Embryonic facial prominence (tissue), 1 donor: ENCODE measurements at regions not wholly inside any gene's neighbourhood (a gene's known extent, or its start where the extent isn't known, plus 50 kb on each side); places are given as distances from the start of the nearest gene placed in this dataset.
"Not testable (repeated sequence)": the region's sequence is repeated elsewhere in the genome, so short reads cannot be mapped to it uniquely, and the experiment has no call there.

ENCODE experiments used
- DNase-seq: peaks from one replicate; pipeline ENCODE4 v3.0.0-alpha.2; 2016; ENCODE audit errors: extremely low spot score

DNA sequence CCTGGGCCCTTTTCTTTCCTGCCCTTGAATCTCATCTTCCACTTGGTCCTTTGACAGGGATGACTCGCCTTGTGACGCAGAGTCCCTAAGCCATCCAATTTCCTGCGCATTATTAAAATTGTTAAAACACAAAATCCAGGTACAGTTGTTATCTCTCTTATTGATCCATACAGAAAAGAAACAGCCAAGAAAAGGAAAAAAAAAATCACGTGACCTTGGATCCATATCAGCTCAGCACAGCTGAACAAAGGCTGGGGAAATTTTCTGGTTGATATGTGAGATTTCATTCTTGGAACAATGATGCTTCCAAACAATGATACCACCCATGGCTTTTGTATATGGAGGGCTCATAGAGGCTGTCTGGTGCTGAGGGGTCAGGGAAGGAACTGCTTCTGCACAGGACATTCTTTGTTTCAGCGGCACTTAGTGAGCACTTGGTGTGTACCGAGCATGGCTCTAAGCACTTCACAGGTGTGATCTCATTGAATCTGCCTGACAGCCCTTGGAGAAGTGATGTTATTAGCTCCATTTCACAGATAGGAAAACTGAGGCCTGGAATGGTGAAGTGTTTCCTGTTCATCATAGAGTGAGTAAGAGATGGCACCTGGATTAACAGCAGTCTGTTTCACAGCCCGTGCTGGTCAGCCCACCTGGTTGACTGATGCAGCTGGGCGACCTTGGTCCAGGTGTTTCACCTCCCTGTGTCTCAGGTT, 155.0 kb upstream of the SULF2 start:
- no peak for DNase-seq

DNA sequence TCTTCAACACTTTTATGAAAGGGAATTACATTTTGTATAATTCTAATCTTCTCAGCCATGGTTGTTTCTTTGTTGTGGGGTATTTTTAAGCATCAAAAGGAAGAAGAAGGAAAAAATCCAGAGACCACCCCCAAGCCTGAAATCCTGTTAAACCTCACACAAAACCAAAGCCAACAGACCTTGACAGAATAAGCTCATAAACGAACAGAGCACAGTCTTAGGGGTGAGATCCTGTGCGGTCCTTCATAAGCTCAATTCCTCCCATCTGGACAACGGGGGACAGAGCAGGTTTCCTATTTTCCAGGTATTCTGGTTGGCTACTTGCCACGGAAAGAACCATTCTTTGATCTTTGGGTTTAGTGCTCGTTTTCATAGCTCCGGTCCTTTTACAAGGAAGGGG, 151.3 kb upstream of the SULF2 start:
- no peak for DNase-seq

DNA sequence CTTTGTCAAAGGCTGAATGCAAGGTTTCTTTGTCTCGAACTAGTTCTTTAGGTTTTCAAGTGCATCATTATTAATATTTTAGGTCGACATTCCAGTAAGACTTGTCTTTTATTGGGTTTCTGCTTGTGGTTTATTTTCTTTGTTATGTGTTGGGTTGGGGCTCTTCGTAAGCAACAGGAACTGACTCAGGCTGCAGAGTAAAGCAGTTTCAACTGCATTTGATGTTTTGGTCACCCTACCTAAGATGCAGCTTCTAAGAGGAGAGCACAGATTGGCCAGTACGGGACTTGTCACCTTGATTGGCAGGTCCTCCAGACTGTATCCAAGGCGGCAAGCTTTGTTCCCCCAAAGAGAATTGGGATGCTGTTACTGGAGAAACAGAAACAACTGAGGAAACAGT, 149.5 kb upstream of the SULF2 start:
- DNase-seq: no peak

DNA sequence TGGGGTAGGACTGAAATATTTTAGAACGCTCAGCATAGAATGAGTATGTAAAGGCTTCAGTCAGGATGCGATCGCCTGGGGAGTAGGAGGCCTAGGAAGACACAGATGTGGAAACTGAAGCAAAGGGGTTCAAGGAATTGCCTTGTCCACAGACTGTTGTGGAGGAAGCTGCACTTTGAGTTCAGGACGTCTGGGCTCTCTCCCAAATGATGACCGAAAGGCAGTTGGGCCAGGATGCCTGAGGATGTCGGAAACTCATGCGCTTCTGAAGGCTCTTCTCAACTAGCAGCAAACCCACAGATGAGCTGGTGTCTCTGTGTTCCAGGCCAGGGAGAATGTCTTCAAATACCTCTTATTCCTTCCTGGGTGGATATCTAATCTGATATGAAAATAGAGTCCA, 146.2 kb upstream of the SULF2 start:
- DNase-seq: no peak

DNA sequence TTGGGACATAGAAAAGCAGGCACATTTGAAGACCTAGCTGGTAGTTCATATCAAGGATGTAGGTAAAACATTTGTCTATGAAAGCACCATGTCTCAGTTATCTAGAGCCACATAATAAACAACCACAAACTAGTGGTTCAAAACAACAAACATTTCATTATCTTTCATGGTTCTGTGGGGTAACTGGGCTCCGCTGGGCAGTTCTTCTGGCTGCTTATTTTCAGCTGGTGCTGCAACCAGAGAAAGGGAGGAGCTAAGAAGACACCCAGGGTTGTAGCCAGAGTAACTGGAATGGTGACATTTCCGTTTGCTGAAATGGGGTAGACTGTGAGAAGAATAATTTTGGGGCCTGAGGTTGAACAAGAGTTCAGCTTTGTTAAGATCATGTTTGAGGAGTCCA, 145.7 kb upstream of the SULF2 start:
- DNase-seq: no peak

DNA sequence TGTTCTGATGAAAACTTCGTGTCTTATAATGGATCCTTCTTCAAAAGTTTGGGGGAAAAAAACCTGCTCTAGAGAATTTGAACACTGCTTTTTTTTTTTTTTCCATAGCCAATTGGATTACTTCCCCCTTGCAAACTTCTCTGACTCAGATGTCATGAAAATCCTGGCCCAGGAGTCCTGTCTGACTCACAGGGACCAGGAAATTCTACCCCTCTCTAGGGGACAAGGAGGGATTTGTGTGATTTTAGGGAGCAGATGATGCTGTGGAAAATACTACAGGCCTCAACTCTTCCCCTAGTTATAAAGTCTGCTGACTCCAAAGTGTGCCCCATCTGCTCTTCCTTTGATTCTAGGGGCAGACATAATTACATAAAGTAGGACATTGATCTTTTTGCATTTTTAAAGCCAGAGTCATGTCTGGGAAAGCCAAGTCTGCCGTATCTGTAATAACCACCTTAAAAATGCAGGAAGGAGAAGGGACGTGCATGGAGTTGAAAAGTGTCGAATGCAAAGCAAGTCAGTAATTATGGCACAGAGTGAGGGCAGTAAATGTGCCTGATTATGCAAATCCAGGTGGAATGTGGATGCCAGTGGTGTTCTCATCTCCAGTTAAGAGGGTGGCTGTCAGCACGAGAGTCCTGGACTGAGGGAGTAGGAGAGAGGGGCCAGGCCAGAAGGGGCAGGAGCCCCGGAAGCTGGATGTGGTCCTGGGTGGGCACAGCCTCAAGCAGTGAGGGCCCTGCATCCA, 144.3 kb upstream of the SULF2 start:
- peak; percentile 16 for DNase-seq

DNA sequence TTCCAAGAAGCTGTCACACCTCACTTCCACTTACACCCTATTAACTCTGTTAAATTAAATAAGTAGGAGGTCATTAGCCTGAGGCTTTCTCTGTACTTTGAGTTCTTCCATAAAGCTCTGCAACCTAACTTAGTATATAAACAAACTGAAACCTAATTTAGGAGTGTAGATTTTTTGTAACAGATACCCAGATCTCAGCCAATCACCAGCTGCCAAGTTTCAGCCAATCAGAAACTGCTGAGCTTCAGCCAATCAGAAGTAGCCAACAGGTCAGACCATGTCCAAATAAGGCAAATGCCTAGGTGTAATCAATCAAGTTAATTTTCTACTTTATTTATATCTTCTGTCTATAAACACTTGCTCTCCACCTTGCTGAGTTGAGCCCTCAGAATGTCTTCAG, 142.7 kb upstream of the SULF2 start:
- DNase-seq: no peak

DNA sequence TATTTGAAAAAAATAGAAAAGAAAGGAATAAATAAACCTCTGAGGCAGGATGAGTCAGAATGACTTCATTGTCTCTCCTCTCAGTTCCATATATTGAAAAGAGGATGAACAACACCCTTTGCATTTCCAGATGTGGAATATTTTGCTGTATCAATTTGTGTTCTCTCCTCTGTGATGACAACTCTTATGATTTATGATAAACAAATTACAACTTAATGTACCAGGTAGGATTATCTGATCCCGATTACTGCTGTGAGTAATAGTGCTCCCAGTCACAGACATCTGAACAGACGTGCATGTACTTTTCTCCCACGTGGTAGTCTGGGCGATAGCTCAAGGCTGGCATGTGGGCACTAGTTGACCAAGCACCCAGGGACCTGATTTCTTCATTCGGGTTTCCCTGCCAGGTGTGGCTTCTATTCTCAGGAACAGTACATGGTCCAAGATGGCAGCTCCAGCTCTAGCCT, 142.1 kb upstream of the SULF2 start:
- no peak for DNase-seq

DNA sequence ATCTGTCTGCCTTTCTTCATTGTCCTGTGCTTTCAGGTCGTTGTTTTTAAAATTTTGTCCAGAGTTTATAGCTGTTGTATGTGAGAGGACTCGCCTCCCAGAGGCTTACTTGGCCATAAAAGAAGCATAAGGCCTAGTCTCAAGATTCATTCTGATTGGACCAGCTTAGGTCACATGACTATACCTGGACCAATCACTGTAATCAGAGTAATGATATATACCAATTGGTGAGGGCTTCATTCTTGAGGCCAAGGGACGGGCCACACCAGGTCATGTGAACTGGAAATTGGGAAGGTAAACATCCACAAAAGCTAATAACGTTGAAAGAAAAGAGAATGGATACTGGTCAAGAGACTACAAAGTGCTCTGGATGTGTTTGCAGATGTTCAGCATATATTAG, 141.4 kb upstream of the SULF2 start:
- no peak for DNase-seq

DNA sequence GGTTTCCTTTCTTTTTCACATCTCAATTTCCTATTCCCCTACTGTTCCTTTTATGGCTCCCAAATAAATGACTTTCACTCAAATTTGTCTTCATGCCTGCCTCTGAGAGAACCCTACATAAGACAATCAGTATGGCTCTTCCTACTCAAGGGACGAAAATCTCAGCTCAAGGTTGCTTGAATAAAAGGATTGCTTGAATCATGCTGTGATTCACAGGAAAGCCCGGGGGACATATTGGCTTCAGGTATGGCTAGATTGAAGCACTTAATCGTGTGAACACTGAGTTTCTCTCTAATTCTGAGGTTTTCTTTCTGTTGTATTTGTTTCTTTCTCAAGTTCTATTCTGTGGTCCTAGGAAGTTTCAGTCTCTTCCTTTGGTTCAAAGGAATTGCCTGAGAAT, 140.3 kb upstream of the SULF2 start:
- no peak for DNase-seq

DNA sequence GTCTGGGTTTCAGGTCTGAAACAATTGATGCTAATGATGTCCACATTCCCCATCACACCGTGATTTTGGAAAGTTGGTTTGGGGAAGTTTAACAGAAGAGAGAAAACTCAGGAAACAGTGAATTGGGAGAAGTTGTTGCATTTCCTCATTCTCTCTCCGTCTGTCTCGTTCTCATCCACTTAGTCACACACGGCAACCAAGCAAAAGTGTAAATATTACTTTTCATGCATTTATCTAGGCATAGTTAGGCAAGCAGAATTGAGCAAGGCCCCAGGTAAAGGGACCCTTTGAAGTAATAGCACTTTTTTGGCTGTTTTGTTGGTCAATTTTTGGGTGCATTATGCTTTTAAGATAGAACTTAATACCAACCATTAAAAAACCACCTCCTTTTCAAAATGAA, 137.0 kb upstream of the SULF2 start:
- DNase-seq: no peak

DNA sequence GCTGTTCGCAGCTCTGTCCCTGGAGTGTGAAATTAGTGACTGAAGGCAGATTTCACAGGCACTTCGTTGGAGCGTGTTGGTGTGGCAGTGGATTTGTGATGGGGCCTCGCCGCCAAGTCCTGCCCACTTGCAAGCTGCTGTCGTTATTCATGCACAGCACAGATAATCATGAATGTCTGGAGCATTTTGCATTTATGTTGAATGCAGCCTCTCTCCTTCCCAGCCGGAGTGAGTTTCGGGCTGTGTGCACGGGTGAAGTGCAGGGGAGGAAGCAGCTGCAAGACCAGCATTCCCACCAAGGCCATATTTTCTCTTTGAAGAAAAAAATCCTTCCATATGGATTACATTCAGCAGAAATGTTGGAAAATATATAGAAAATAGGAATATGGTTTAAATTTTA, 136.5 kb upstream of the SULF2 start:
- peak; percentile 46 for DNase-seq

DNA sequence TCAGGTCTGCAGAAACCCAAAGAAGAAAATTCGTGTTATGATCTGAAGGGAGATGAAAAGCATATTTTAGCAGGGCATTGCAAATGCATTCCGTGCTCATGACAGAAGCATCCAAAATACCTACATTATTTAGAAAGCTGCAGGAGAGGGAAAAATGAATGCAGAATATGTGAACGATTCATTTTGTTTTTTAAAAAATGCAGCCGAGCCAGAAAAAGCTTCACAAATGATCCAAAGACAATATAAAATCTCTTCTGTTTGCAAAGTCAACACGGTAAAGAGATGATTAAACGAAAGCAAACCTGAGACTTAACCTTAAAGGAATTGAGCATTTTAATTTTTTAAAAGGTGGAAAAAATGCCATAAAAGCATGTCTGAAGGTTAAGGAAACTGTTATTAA, 136.1 kb upstream of the SULF2 start:
- DNase-seq: no peak

DNA sequence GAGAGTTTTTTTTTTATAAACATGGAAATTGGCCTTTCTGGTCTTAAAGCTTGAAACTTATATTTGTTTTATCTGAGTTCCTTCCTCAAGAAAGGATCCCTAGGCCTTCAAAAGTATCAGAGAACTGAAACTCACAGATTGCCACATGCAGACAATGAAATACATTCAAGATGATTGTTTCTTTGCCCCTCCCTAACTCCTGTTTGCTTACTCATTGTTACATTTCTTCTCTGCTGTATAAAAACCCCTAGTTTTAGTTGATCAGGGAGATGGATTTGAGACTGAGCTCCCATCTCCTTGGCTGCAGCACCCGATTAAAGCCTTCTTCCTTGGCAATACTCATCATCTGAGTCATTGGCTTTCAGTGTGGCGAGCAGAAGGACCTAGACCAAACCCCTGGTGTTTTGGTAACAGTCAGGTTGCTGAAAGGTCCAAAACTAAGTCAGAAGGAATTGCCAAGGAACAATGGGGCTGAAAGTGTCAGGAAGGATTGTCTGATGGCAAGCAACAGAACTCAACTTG, 132.3 kb upstream of the SULF2 start:
- DNase-seq: no peak

DNA sequence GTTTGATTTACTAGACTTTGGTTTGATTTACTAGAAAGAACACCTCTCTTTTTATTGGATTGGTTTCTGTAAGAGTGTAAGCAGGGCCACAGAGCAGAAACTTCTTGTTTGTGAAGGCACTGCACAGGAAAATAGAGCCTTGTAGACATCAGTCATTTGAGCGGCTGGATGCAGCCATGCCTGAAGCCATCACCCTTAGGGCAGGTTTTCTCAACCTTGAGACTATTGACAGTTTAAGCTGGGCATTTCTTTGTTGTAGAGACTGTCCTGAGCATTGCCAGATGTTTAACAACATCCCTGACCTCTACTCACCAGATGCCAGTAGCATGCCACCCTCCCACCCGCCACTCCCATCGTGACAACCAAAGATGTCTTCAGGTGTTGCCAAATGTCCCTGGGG, 130.2 kb upstream of the SULF2 start:
- DNase-seq: no peak

DNA sequence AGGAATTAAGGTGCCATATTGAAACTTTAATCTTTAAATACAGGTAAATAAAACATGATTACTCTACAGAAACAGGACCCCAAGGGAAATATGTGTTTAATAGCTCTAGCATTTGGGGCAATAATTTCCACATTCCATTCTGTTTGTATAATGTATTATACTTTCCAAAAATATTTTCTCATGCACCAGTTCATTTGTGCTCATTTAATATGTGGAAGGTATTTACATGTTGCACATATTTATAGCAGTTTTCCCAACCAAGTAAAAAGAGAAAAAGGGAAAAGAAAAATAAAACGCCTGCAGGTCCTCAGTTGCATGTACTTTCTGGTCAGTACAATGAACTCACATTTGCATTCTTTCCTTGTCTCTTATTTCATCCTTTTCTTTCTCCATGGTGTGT, 129.5 kb upstream of the SULF2 start:
- no peak for DNase-seq

DNA sequence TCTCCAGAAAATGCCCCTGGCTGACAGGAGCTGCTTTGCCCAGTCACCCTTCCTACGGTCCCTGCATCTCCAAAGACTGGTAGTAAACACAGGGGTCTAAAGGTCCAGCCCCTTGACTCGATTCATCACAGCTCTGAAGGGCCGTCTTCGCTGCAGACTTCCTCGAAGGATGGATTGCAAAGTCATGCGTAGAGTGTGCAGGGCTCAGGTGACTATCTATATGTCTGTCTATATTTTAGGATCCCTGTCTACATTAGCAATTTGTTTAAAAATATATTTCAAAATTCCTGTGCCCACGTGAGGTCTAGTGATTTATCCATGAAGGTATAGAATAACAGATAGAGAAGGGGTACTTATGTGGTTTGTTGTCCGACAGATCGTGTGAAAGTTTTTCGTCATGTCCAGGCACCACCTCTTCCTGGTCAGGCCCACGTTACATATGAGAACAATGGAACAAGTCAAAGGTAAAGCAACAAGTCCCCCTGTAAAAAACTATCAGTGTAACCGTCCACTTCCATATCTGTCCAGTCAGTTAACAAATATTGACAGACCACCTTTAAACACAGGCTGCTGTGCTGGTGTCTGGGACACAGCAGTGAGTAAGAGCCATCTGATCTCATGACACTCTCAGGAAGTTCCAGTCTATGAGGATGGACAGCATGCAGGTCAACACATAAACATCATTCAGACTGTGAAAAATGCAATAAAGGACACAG, 127.7 kb upstream of the SULF2 start:
- DNase-seq: not testable (repeated sequence)

DNA sequence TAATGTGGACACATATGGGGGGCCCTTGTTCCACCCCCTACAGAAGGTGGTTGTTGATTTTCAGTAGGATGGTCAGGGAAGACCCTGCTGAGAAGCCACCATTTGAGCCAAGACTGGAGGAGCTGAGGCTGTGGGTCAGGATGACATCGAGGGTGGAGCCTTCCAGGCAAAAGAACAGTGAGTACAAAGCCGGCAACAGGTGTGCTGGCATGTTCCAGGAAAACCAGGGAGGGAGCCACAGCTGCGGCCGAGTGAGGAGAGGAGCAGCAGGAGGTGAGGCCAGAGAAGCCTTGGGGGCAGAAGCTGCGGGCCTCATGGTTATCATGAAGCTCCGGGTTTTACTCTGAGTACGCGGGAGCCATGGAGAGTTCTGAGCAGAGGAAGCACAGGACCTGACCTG, 126.9 kb upstream of the SULF2 start:
- not testable (repeated sequence) for DNase-seq

DNA sequence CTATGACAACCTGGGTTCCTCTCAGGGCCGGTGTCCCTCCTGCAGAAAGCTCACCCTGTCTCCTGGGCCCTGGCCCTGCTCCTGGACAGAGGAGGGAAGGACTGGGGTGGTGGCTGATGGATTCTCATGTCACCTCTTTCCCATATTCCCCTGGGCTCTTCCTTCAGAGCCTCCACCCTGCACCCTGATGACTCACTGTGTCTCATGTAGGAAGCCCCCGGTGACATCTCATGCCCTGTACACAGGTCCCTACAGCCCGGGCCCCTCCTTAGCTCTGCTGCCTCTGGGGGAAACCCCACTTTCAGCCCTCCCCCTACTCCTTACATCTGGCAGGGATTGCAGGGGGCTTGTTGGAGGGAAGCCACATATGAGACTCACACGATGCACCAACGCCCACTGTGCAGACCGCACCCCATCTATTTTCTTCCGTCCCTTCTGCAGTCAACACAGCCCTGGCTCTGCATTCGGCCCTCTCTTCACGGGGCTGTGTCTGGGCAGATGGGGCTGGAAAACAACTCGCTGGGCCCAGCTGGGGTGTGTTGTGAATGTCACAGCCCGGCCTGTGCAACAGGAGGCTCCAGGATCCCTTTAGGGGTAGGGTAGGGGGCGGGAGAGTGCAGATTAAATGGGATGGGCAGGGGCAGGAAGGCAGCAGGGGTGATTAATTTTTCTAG, 124.6 kb upstream of the SULF2 start:
- not testable (repeated sequence) for DNase-seq

DNA sequence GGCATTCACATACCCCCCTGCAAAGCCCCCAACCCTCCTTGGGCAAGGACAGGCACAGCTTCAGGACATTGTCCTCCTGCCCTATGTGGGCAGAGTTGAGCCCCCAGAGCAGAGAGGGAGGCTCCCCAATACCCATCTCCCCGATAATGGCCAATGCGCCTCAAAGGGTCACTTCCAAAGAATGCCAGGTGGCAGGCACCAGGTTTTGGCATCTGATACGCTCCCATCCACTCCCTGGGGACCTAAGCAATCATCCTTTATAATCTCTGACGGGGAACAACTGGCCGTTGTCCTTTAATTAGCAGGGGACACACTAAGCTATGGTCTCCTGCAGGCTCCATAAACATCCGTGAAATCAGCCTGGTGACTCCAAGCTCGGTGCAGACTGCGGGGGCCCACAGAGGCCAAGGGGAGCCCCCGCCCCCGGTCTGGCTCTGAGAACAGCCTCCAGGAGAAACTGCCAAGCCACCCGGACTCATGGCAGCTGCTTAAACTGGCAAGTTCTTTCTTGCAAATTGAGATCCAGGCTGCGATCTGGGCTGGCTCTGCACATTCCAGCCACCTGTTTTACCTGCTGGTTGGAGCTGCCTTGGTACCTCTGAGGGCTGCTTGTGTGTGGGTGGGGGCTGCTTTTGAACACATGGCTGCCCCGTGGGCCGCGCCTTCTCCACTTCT, 123.2 kb upstream of the SULF2 start:
- not testable (repeated sequence) for DNase-seq

DNA sequence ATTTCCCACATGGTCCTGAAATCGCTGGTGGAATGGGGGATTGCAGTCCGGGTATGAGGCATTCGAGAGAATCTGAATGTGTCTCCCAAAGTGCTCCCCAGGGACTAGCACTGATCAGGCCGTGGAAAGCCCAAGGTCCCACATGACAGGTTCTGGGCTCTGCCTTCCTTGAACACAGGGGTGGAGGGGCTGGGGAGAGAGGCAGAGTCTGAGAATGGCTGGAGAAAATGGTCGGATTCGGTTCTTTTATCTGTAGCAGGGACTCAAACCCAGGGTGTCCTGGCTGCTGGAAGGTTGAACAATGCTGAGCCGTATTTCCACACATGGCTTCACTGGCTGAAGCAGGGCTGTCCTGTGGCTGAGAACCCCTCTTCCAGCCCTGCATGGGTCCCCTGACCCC, 122.7 kb upstream of the SULF2 start:
- not testable (repeated sequence) for DNase-seq
